HG03469 (cell line): ENCODE measurements at regions not wholly inside any gene's neighbourhood (a gene's known extent, or its start where the extent isn't known, plus 50 kb on each side); places are given as distances from the start of the nearest gene placed in this dataset.
"Not testable (repeated sequence)": the region's sequence is repeated elsewhere in the genome, so short reads cannot be mapped to it uniquely, and the experiment has no call there.

Source experiments
- ATAC-seq: cut with Tn5 transposase; IDR thresholded peaks from one replicate; pipeline ENCODE4 v1.9.1; 2021; ENCODE audit warnings: mild to moderate bottlenecking, moderate library complexity, moderate number of reproducible peaks; ENCODE audit not compliant: unreplicated experiment

DNA sequence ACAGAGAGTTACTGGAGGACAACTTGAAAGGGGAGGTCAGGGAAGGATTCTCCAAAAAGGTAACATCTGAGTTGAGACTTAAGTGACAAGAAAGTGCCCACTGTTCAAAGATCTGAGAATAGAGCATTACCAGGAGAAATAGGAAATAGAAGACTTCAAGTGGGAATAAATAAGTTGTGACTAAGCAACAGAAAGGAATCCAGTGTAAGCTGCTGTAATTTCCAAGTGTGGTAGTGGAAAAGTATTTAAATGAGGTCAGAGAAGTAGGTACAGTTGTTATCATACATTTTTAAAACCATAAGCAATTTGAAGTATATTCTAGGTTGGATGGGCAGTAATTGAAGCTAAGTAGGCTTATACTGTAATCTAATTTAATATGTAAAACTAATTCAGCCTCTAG, 211.9 kb downstream of the FBXO8 start:
- ATAC-seq = no peak

DNA sequence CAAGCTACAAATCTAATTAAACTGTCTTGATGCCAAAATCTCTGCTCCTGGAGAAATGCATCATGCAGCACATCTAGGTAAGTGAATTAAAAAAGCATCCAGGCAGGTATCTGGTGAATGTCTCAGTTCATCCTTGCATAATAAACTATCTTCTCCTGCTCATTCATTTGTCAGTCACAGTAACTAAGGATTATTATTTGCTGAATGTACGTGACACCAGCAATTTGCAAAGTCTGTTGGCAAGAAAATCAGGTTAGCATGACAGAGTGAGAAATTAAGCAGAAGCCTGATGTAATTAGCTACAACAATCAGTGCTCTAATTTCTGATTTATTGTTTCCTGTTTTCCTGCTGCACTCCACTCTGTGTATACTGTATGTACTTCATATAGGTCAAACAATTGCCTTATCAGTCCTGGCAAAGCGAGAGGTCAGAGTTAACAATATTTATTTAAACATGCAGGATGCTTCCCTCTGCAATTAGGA, 213.6 kb downstream of the FBXO8 start:
- ATAC-seq = no peak

DNA sequence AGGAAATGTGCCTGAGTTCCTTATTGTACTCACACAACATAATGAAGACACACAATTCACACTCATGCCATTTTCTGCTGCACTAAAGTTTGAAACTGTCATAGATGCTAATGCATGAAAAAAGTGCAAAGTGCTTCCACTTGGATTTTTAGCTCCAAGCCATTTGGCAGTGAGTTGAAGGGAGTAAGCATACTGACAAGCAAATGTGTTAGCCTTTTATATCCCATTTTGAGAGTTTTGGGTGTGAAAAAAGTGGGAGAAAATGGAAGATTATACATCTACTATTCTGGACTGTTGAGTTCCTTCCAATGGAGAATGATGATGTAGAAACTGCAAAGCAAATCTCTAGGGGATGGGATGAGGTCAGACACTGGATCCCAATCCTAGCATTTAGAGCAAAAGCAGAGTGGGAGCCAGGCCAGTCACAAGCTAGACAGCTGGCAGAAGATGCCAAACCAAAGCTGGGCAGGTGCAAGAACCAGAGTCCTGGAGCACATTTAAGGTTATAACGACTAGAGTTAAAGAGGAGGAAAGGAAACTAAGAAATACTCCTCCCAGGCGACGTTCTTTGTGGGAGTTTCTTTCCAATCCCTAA, 216.8 kb downstream of the FBXO8 start:
- no peak for ATAC-seq

DNA sequence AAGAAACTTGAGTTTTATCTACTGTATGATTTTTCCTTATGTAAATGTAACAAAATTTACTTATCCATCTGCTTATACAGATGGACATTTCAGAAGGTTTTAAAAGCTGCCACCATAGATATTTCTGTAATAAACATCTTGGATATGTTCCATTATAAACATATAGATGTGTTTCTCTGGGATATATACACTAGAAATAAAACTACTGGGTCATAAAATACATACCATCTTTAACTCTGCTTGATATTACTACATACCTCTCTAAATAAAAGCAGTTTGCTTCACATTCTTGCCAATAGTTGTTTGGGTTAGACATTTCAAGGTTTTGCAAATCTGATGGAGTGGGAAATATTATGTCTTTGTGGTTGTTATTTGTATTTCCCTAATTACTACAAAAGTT, 220.6 kb downstream of the FBXO8 start:
- no peak for ATAC-seq

DNA sequence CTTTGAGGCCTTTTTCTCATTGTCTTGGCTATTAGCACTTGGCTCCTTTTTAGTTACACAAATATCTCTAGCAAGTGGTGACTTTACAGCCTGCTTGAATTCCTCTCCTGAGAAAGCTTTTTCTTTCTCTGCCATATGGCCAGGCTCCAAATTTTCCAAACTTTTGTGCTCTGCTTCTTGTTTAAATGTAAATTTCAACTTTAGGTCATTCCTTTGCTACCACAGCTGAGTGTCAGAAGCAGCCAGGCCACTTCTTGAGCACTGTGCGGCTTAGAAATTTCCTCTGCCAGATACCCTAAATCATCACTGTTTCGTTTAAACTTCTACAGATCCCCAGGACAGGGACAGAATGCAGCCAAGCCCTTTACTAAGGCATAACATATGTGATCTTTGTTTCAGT, 222.4 kb downstream of the FBXO8 start:
- no peak for ATAC-seq

DNA sequence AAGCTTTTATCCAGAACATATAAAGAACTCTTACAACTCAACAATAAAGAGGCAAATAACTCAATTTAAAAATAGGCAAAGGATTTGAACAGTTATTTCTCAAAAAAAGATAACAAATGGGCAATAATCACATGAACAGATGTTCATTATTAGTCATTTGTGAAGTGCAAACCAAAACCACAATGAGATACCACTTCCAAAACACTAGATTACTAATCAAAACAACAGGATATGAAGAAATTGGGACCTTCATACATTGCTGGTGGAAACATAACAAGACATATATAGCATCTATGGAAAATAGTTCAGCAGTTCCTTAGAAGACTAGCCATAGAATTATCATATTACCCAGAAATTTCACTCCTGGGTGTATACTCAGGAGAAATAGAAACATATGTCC, 224.6 kb downstream of the FBXO8 start:
- ATAC-seq = peak; percentile 49

DNA sequence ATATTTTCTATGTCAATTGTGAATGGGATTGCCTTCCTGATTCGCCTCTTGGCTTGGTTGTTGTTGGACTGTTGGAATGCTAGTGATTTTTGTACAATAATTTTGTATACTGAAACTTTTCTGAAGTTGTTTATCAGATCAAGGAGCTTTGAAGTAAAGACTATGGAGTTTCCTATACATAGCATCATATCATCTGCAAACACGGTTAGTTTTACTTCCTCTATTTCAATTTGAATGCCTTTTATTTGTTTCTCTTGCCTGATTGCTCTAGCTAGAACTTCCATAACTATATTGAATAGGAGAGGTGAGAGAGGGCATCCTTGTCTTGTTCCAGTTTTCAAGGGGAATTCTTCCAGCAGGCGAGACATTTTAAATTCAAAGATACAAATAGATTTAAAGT, 226.5 kb downstream of the FBXO8 start:
- ATAC-seq = peak; percentile 55

DNA sequence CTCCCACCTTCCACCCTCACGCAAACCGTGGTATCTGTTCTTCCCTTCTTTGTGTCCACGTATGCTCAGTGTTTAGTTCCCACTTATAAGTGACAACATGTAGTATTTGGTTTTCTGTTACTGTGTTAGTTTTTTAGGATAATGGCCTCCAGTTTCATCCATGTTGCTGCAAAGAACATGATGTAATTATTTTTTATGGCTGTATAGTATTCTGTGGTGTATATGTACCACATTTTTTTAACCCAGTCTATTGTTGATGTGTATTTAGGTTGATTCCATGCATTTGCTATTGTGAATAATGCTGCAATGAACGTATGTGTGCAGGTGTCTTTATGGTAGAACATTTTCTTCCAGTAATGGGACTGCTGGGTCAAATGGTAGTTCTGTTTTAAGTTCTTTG, 228.1 kb downstream of the FBXO8 start:
- no peak for ATAC-seq

DNA sequence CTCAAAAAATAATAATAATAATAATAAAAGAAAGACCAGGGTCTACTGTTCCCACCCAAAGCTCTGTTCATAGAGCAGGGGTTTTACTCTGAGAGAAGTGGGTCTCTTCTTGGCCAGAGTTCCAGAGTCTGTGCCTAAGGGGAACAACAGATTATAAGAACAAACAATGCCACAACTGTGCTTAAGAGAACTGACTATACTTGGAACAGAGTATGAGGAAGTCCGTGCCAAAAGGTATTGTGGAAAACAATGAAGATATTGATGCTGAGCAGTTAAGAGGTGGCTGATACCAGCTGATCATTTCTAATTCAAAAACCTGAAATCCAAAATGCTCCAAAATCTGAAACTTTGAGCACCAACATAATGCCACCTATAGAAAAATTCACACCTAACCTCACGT, 229.6 kb downstream of the FBXO8 start:
- no peak for ATAC-seq

DNA sequence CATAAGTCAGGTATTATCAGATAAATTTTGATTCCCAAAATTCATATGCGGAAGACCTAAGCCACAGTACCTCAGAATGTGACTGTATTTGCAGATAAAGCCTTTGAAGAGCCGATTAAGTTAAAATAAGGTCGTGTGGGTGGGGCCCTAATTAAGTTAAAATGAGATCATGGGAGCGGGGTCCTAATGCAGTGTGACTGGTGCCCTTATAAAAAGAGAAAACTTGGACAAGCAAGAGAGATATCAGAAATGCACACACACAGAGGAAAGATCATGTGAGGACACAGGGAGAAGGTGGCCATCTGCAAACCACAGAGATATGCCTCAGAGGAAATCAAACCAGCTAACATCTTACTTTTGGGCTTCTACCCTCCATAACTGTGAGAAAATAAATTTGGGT, 236.1 kb downstream of the FBXO8 start:
- no peak for ATAC-seq

DNA sequence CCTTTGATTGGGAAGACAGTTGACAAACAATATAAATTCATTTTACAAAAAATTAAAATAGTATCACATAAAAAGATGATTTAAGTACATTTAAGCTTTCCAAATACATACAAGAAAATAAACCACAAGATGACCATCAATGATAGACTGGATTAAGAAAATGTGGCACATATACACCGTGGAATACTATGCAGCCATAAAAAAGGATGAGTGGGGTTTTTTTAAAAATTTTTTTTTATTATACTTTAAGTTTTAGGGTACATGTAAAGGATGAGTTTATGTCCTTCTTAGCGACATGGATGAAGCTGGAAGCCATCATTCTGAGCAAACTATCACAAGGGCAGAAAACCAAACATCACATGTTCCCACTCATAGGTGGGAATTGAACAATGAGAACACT, 237.6 kb downstream of the FBXO8 start:
- ATAC-seq = not testable (repeated sequence)

DNA sequence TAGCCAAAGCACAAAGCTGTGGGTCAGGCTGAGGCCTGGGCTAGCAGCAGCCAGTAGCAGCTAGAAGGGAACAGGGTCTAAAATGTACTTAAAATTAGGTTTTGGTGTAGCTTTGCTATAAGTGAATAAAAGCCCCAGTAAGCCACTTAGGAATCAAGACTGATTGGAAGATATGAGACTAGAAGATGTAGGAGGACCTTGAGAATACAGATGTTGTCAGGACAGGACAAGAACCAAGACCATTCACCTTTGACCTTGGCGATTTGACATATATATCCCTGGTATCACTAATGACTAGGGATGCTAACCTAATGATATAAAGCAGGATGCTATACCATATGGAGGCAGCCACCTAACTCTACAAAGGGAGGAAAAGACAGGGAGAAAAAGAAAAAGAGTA, 238.1 kb downstream of the FBXO8 start:
- ATAC-seq = no peak

DNA sequence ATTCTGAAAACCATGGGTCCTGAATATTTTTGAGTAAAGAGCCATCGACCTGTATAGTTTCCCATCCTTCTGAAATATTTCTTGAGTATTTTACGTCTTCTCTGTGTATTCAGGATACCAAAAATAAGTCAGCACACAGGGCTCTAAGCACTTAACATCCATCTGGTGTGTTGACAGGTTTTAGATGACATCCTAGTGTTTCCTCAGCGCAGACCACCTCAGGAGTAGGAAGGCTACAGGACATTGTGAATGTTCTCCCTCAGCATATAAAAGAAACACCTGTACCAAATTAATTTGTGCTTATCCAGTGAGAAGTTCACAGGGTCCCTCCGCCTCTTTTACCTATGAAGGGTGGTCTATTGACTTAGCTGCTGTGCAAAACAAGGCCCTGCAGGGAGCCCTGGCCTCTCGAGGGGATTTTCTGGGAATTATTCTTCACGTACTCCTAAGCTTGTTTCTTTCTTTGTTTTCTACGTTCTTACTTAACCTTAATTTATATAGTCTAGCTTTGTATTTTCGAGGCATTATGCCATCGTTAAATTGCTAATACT, 241.8 kb downstream of the FBXO8 start:
- ATAC-seq = no peak

DNA sequence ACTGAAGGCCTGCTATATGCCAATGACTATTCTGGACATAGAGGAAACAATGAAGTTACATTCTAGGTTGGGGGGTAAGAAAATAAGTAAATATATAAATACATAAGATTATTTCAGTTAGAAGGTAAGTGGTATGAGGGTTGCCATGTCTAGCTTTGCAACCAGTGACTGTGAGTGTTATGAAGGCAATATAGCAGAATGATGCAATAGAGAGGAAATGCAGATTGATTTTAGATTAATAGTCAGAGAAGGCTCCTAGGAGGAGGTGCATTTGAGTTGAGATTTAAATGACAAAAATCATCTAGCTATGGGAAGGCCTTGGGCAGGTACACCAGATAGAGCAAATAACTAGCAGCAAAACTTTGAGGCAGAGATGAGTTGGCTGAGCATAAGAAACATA, 243.2 kb downstream of the FBXO8 start:
- no peak for ATAC-seq

DNA sequence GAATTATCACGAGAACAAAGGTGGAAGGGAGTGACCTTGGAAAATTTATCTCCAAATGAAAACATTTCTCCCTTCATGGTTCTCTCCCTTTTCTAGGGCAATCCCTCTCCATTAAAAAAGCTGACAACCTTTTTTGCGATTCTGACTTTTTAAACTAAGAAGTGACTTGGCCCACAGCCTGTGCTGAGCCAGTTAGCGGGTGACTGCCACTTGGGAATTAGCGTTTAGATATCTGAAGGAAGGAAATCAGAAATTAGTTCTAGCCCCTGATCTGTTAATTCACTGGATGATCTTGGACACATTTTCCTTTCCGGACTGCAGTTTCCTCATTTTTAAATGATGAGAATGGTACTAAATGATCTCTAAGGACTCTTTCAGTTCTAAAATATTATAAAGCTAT, 245.0 kb downstream of the FBXO8 start:
- no peak for ATAC-seq

DNA sequence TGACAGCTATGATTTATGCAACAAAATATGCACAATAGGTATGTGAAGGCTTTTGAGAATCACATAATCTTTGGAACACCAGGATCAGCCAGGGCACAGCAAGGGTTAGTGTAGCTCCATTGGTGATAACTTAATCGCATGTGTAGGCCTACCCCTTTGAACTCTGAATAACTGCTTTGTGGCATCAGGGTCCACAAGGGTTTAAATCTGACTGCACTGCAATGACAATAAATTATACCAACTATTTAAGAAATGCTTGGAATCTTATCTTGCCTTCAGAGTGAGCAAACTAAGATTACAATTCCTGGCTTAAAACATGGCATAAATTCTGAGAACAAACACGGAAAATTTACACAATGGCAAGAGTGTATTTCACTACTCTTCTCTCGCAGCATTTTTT, 245.8 kb downstream of the FBXO8 start:
- no peak for ATAC-seq

DNA sequence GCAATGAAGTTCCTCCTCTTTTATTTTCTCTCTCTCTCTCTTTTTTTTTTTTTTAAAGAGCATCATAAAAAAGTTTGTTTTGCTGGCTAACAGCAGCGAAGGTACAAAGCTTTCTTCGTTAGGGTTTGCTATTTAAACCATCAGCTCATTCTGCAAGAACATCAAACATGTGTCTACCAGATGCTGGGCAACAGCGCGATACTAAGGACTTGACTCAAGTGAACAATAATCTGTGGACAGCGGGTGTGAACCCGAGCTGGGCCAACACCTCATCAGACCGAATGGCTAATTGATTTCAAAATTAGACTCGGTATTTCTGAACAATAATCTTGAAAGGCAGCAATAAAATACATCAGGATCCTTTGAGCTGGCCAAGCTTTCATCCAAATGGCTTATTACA, 246.4 kb downstream of the FBXO8 start:
- no peak for ATAC-seq

DNA sequence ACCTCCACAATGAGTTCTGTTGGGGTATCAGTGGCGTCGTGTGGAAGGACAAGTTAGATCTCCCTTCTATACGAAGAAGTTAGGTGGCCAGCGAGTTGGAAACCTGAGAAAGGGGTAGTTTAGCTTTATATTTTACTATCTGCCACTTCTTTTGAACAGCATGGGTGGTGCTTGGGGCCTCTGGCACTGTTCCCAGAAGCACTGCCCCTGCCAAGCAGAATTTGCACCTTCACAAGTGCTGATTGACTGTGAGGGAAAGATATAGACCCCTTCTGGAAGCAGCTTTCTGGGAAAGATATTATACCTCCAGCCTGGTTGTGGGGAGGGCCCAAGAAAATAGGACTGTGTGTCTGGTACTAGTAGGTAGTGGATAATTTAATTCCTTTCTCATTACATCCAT, 246.9 kb downstream of the FBXO8 start:
- ATAC-seq = no peak

DNA sequence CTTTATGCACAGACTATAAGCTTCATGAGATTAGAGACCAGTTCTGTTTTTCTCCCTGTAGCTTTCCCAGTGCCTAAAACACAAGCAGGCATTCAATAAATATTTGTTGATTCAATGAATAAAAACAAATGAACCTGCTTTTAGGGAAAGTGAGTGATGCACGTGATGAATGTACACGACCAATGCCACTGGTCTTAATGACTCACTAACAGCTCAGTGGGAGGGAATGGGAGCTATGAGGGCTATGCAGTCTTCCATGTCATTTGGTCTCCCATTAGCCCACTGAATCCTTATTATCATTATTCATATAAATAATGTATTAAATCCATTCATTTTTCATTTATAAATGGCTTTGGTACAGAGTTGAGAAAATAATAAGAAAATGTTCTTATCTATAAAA, 247.4 kb downstream of the FBXO8 start:
- no peak for ATAC-seq

DNA sequence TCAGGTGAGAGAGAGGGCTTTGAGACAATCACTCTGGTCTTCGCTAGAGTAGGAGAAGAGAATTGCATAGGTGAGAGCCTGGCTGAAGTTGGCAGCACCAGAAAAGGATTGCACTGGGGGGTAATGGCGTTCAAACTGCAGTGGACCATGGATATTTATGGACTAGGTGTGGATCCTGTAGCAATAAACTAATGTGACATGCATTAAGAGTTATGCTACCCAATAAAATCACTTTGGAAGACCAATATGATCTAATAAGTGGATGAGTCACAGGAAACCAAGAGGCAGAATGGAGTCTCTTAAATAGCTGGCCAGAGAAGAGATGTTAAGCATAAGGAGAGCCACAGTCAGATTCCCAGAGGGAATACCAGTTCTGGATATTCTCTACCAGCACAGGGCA, 259.8 kb downstream of the FBXO8 start:
- ATAC-seq = no peak

DNA sequence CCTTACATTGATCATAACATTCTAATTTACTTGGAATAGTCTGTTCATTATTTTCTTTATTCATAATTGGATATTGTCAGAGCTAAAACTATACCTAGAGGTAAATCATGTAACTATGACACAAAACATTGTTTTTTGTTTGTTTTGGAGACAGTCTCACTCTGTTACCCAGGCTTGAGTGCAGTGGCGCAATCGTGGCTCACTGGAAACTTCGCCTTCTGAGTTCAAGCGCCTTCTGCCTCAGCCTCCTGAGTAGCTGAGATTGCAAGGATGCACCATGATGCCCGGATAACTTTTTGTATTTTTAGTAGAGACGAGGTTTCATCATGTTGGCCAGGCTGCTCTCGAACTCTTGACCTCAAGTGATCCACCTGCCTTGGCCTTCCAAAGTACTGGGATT, 265.2 kb downstream of the FBXO8 start:
- no peak for ATAC-seq

DNA sequence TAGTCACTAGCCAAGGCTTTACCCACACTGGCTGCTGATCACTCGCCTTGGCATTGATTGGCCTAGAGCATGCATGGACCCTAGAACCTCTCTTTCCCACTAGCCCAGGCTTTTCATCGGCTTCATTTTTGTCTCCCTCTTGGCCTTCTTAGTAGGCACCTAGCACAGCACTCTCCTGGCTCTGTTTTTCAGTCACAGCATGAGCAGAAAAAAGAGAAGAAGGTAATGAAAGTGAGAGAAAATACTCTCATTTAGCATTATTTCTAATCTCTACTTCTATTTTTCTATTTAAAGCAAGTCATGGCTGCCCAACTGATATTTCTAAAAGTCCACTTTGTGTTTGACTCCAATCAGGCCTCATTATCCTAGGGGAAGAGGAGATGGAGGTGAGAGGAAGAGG, 267.2 kb downstream of the FBXO8 start:
- no peak for ATAC-seq

DNA sequence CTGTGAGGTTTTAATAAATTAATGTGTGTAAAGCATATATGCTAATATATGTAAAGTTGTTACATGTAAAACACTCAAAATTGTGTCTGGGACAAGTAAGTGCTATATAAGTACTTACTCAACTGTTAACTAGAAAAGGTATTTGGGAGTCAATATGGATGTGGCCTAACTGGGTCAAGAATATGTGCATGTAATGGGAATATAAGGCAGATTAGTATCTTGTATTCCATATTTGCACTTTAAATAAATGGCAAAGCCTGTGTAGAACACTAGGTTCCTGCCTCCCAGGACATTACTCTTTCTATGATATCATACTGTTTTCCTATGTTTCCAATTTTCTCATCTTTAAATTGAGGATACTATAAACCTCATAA, 270.6 kb downstream of the FBXO8 start:
- ATAC-seq = no peak
